Hematopoietic multipotent progenitor cell treated with erythropoietin and hydrocortisone succinate and interleukin-3 and kit ligand, for 6 days (in vitro differentiated cells): ENCODE measurements at regions not wholly inside any gene's neighbourhood (a gene's known extent, or its start where the extent isn't known, plus 50 kb on each side); places are given as distances from the start of the nearest gene placed in this dataset.

Source experiments
- DNase-seq: peaks from one replicate; pipeline ENCODE4 v3.0.0-alpha.2; 2015

- no peak for DNase-seq
Observed at GRCh38 chr5:5615569-5615968, 193.1 kb downstream of the ICE1 start.

- no peak for DNase-seq
Observed at GRCh38 chr5:5613261-5613990, 190.9 kb downstream of the ICE1 start.

DNA sequence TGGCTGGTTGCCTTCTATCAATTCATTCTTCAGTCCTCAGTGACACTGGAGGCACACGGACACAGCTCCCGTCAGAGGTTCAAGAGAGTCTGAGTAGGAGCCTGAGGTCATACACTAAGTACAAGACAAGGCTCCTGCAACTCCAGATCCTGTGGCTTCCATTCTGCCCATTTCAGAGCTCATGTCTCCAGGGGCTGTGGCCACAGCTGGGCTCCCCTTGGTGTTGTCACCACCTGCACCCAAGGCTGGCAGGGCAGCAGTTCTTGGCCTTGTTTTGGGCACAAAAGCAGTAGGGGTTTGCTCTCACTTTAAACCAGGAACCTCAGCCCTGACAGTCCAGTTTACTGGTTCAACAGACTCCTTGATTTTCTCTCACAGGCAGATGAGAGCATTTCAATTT, 189.6 kb downstream of the ICE1 start:
- no peak for DNase-seq

DNA sequence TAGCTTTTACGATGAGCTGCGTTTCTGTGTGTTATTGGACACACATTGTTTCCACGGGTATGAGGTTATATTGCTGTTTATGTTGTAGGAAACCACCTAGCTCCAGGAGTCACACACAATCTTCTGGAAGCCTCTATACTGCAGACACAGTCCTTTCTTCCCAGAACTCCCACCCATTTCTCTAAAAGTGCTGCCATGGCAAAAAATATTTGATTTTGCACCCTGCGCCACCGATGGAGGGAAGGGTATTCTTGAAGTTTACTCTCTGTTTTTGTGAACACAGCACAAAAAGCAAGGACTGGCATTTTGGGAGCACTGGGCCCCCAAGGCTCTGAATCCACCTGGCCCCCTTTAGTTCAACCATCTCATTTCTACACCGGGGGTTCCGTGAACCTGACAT, 187.5 kb downstream of the ICE1 start:
- no peak for DNase-seq

- DNase-seq, result no peak
Observed at GRCh38 chr5:5605170-5605764, 182.8 kb downstream of the ICE1 start.

GRCh38 chr5:5602554-5602953, 180.1 kb downstream of the ICE1 start:
- DNase-seq, result no peak

DNA sequence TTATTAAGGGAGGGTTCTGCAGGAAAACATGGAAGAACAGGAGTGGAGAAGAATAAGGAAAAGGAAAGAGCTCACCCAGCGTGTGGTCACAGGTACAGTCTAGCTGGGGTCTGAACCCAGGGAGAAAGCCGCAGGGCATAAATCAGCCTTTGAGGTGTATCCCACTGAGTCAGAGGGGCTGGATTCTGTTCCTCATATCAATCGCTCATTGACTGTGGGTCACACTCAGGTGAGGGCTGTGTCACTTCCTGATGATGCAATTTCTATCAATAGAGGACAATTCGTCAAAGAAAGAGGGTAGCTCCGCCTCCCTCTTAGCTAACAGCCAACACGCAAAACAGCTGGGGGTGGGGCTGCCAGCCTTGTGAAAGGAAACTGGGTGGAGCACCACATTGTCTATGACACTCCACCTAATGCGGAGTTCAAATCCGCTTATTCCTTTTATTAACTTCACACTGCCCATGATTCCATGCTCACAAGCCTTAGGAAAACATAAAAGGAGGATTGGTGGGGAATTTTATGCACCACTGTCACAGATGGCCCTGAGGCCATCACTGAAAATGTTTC, 176.2 kb downstream of the ICE1 start:
- no peak for DNase-seq

GRCh38 chr5:5593391-5593790, 170.9 kb downstream of the ICE1 start:
- DNase-seq, result no peak

DNA sequence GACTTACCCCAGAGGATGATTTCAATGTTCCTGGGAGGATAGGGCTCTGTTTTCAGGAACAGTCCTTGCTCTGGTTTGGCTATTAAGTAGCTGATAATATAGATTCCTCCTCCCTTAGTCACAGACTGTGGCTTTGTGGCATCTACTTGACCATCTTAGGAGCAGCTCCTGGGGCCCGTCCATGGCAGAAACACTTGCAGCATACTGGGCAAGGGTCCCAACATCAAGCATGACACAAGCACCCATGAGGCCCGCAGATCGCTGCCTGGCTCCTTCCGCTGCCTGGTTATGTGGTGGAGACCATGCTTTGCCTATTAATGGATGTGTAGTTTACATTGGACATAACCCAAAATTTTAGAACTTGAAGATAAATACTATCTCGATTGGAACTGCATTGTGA, 170.1 kb downstream of the ICE1 start:
- no peak for DNase-seq

GRCh38 chr5:5591567-5591966, 169.1 kb downstream of the ICE1 start:
- DNase-seq, result no peak

- DNase-seq, result no peak
Observed at GRCh38 chr5:5589857-5590256, 167.4 kb downstream of the ICE1 start.

GRCh38 chr5:5588887-5589826, 166.7 kb downstream of the ICE1 start:
- DNase-seq, result no peak

GRCh38 chr5:5588386-5588785, 165.9 kb downstream of the ICE1 start:
- DNase-seq, result no peak

DNA sequence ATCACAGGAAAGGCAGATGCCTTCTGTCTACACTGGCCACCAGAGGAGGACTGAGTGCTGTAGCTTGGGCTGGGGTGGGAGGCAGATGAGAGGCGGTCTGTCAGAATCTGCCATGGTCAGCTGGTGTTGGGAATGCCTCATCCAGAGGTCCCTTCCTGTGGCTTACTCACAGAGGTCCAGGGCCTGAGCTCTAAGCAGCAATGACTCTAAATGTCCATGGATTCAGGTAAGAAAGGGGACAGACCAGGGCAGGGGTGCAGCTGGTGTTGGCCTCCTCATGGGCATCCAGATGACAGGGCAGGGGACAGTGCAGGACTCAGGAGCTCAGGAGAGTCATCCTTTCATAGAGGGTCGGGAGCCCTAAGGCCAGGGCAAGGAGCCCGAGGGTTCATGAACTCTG, 165.0 kb downstream of the ICE1 start:
- no peak for DNase-seq

DNA sequence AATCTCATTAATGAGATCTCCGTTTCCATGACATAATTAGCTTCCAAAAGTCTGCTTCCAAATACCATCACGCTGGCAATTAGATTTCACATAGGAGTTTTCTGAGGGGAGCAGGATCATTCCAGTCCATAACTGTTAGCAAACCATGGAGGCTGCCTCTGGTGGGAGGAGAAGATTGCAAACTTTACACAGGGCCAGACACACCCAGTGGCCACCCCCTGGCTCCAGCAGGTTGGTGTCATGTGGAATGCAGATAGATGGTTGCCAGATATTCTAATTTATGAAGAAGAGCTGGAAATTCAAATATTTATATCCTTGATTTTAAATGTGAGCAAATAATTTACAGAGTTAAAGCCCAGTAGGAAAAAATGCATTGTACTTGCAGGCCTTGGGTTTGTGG, 164.2 kb downstream of the ICE1 start:
- DNase-seq, result no peak

- DNase-seq, result no peak
Observed at GRCh38 chr5:5585751-5586341, 163.4 kb downstream of the ICE1 start.

DNA sequence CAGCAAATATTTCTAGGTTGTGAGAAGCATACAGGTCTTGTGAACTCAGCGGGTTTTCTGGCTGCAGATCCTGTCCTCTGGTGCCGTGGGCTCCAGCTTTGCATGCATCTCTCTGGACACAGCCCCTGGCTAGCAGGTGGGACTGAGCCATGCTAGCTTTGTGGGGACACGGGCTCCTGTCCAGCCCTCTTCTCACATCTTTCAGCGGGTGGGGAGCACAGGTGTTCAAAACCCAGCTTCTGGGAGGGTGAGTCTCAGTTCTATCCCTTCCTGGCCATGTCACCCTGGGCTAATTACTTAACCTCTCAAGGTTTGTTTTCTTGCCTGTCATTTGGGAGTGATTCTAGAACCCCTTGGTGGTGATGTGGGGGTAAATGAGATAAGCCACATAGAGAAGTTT, 162.3 kb downstream of the ICE1 start:
- DNase-seq, result no peak

DNA sequence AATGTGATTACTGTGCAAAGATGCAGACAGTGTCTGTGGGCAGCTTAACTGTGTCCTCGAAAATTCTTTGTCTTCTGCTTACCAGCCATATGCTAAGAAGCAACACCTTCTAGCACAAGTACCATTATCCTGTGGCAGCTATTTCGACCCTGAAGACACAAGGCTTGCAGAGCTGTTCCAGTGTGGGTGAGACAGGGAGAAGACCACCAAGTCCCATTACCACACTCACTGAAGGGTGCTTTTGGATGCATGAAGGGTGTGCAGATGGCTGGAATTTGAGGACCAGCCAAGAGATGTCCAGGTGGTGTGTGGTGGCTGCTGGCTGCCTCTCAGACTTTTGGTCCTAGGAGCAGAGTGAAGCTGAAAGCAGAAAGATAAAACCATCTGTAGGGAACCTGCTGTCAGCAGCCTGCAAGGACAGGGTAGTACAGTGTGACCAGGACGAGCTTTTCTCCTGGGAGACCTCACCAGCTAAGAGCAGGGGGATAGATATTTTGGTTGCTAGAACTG, 161.8 kb downstream of the ICE1 start:
- no peak for DNase-seq

- no peak for DNase-seq
Observed at GRCh38 chr5:5583832-5584231, 161.4 kb downstream of the ICE1 start.

- DNase-seq, result no peak
Observed at GRCh38 chr5:5583023-5583765, 160.7 kb downstream of the ICE1 start.

- DNase-seq, result no peak
Observed at GRCh38 chr5:5581080-5581479, 158.6 kb downstream of the ICE1 start.

DNA sequence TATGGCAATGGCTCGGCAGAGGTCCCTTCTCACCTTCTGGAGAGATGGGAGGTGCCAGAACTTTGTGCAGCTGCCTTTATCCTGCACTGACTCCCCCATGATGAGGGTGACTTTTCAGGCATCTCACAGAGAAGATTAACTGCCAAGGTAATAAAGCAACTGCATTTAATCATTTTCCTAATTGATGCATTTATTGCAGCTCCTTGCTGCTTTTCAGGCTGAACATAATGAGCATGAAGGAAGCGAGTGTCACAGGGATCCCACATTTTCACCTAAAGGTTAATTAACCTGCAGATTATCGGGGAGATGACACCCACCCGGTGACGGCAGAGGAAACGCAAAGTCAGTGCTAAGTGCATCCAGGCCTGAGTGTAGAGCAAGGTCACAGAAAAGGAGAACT, 154.3 kb downstream of the ICE1 start:
- no peak for DNase-seq
